ENCODE measurements at regions not wholly inside any gene's neighbourhood (a gene's known extent, or its start where the extent isn't known, plus 50 kb on each side); places are given as distances from the start of the nearest gene placed in this dataset.
A peak's percentile ranks its signal among the peaks of the same experiment; 100 is the strongest.

GRCh38 chr6:62392291-62392690 lies 106.3 kb upstream of the KHDRBS2 start:
- Mint-ChIP-seq H3K27me3 (ENCODE audit: unreplicated experiment) (no peaks in the 10 kb centered on the region), H3K36me3 (ENCODE audit: low read depth, unreplicated experiment) (no peaks in the 10 kb centered on the region), H3K4me1 (ENCODE audit: unreplicated experiment) (peaks cover 3% of the 10 kb centered on the region), H3K4me3 (ENCODE audit: unreplicated experiment) (no peak overlapping the region), H3K27ac (ENCODE audit: unreplicated experiment) (no peak overlapping the region), H3K9me3 (ENCODE audit: unreplicated experiment) (no peaks in the 10 kb centered on the region)
- no peak for TF ChIP-seq CTCF (IDR thresholded peaks at IDR 0.05; ENCODE audit: unreplicated experiment)
- DNase-seq (ENCODE audit: low spot score) = no peak

DNA sequence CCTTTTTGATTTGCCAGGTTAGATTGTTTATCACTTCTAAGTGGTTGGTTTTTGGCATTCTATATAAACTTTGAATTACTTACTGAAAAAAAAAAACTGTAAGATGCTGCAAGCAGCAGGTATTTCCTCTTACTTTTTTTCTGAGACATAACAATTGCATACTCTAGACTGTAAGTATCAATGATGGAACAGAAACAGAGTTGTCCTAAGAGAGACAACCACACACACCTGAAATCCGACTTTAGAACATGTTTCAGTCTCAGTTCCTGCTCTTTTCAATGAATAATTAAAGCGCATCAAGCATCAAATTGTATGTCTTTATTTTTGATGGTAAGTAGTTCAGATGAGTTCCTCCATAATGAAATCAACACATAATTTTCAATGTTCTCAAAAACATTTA lies 105.3 kb upstream of the KHDRBS2 start:
- no peak for DNase-seq (ENCODE audit: low spot score)
- Mint-ChIP-seq H3K4me3 (ENCODE audit: unreplicated experiment) (no peak overlapping the region), H3K4me1 (ENCODE audit: unreplicated experiment) (peaks cover 3% of the 10 kb centered on the region), H3K27ac (ENCODE audit: unreplicated experiment) (peak overlapping the region; percentile 75), H3K27me3 (ENCODE audit: unreplicated experiment) (no peaks in the 10 kb centered on the region), H3K9me3 (ENCODE audit: unreplicated experiment) (no peaks in the 10 kb centered on the region), H3K36me3 (ENCODE audit: low read depth, unreplicated experiment) (no peaks in the 10 kb centered on the region)
- no peak for TF ChIP-seq CTCF (IDR thresholded peaks at IDR 0.05; ENCODE audit: unreplicated experiment)

DNA sequence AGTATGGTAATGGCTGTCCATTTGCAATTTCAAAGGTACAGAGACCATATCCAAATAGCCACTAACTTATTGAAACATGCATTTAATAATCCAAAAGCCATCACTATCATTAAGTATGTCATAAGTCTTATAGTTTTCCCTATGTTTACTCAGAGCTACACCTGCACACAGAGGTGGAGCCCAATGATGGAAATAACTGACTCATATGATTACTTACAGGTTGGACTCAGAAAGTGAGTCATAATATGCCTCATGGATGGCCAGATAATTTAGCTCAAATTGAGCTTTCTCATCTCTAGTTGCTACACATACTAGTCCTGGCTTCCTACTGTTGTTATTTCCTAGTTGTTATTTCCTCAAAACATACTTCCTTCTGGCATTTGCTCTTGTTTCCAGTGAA lies 104.4 kb upstream of the KHDRBS2 start:
- Mint-ChIP-seq H3K4me1 (ENCODE audit: unreplicated experiment) (peaks cover 3% of the 10 kb centered on the region), H3K27me3 (ENCODE audit: unreplicated experiment) (no peaks in the 10 kb centered on the region), H3K36me3 (ENCODE audit: low read depth, unreplicated experiment) (no peaks in the 10 kb centered on the region), H3K4me3 (ENCODE audit: unreplicated experiment) (no peak overlapping the region), H3K27ac (ENCODE audit: unreplicated experiment) (peak overlapping the region; percentile 28), H3K9me3 (ENCODE audit: unreplicated experiment) (no peaks in the 10 kb centered on the region)
- DNase-seq (ENCODE audit: low spot score) = no peak
- TF ChIP-seq CTCF (IDR thresholded peaks at IDR 0.05; ENCODE audit: unreplicated experiment) = no peak

- H3K36me3 Mint-ChIP-seq (ENCODE audit: low read depth, unreplicated experiment) = peaks cover 3% of the 10 kb centered on the region
- peaks cover 6% of the 10 kb centered on the region for H3K9me3 Mint-ChIP-seq (ENCODE audit: unreplicated experiment)
- no peak for DNase-seq (ENCODE audit: low spot score)
- TF ChIP-seq CTCF (IDR thresholded peaks at IDR 0.05; ENCODE audit: unreplicated experiment) = no peak
- H3K4me3 Mint-ChIP-seq (ENCODE audit: unreplicated experiment) = no peak overlapping the region
- peaks cover 7% of the 10 kb centered on the region for H3K4me1 Mint-ChIP-seq (ENCODE audit: unreplicated experiment)
- H3K27me3 Mint-ChIP-seq (ENCODE audit: unreplicated experiment) = no peaks in the 10 kb centered on the region
- H3K27ac Mint-ChIP-seq (ENCODE audit: unreplicated experiment) = peak overlapping the region; percentile 86
These were observed 85.6 kb upstream of the KHDRBS2 start for GRCh38 chr6:62371453-62372210.

- H3K27me3 Mint-ChIP-seq (ENCODE audit: unreplicated experiment) = no peaks in the 10 kb centered on the region
- H3K27ac Mint-ChIP-seq (ENCODE audit: unreplicated experiment) = no peak overlapping the region
- peaks cover 3% of the 10 kb centered on the region for H3K9me3 Mint-ChIP-seq (ENCODE audit: unreplicated experiment)
- no peaks in the 10 kb centered on the region for H3K4me1 Mint-ChIP-seq (ENCODE audit: unreplicated experiment)
- no peaks in the 10 kb centered on the region for H3K36me3 Mint-ChIP-seq (ENCODE audit: low read depth, unreplicated experiment)
- no peak for DNase-seq (ENCODE audit: low spot score)
- TF ChIP-seq CTCF (IDR thresholded peaks at IDR 0.05; ENCODE audit: unreplicated experiment) = no peak
- no peak overlapping the region for H3K4me3 Mint-ChIP-seq (ENCODE audit: unreplicated experiment)
These were observed 81.6 kb upstream of the KHDRBS2 start for GRCh38 chr6:62367601-62368000.

Measured in endothelial cell (in vitro differentiated cells).